ENCODE measurements at regions not wholly inside any gene's neighbourhood (a gene's known extent, or its start where the extent isn't known, plus 50 kb on each side); places are given as distances from the start of the nearest gene placed in this dataset.

DNA sequence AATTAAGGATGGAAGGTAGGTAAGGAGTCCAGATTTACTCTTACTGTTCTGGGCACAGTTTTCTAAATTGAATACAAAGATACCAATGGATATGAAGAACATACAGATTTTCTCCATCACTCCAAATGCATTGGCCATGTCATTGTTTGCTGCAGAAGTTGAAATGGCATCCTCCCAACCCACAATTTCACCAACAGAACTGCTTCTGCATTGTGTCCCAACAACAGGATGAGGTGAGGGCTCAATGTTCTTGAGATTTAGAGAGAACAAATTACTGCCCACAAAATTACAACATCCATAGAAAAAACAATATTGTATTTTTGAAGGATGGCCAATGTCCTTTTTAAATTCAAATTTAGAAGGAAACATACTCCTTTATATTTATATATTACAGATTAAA is 88.9 kb downstream of the NUDT12 start:
- H3K4me3 ChIP-seq (ENCODE audit: low read depth, low read length), result no peak overlapping the region
- TF ChIP-seq, protein P1, sequence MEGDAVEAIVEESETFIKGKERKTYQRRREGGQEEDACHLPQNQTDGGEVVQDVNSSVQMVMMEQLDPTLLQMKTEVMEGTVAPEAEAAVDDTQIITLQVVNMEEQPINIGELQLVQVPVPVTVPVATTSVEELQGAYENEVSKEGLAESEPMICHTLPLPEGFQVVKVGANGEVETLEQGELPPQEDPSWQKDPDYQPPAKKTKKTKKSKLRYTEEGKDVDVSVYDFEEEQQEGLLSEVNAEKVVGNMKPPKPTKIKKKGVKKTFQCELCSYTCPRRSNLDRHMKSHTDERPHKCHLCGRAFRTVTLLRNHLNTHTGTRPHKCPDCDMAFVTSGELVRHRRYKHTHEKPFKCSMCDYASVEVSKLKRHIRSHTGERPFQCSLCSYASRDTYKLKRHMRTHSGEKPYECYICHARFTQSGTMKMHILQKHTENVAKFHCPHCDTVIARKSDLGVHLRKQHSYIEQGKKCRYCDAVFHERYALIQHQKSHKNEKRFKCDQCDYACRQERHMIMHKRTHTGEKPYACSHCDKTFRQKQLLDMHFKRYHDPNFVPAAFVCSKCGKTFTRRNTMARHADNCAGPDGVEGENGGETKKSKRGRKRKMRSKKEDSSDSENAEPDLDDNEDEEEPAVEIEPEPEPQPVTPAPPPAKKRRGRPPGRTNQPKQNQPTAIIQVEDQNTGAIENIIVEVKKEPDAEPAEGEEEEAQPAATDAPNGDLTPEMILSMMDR (conservative IDR thresholded peaks at IDR 0.05; ENCODE audit: low read depth, low read length), result no peak
- no peak for DNase-seq (ENCODE audit: low read depth)

DNA sequence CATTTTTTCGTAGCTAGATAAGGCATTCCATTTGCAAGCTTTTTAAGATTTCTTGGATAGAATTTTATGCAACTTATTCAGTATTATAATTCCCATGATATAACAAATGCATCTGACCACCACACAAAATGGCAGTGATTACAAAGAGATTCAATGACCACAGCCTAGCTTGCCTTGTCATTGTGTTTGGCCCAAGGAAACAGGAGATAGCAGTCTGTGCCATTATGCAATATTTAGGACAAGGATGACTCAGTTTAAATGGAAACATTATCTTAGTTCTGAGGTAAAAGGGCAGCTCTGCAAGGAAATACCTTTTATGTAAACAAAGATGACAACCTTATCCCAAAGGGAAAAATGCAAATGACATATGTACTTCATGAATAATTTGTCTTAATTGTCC is 89.8 kb downstream of the NUDT12 start:
- TF ChIP-seq, protein P1 (conservative IDR thresholded peaks at IDR 0.05; ENCODE audit: low read depth, low read length), result no peak
- no peak overlapping the region for H3K4me3 ChIP-seq (ENCODE audit: low read depth, low read length)
- DNase-seq (ENCODE audit: low read depth), result no peak

DNA sequence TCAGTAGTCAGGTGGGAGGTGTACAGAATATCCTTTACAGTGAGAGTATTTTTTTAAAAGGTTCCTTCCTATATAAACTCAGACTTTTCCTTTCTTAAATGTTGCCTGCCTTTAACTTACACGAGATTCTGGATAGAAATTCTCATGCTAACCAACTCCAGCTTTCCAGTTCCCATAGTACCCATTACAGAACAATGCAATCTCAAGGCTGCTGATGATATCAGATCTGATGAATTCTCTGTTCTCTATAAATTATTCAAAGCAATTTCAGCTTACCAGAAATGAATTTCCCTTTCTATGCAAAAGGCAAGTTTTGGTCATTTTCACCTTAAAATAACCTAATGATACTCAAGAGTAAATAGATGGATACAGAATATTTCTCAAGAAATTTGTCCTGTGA is 90.3 kb downstream of the NUDT12 start:
- no peak overlapping the region for H3K4me3 ChIP-seq (ENCODE audit: low read depth, low read length)
- TF ChIP-seq, protein P1 (conservative IDR thresholded peaks at IDR 0.05; ENCODE audit: low read depth, low read length), result no peak
- no peak for DNase-seq (ENCODE audit: low read depth)

DNA sequence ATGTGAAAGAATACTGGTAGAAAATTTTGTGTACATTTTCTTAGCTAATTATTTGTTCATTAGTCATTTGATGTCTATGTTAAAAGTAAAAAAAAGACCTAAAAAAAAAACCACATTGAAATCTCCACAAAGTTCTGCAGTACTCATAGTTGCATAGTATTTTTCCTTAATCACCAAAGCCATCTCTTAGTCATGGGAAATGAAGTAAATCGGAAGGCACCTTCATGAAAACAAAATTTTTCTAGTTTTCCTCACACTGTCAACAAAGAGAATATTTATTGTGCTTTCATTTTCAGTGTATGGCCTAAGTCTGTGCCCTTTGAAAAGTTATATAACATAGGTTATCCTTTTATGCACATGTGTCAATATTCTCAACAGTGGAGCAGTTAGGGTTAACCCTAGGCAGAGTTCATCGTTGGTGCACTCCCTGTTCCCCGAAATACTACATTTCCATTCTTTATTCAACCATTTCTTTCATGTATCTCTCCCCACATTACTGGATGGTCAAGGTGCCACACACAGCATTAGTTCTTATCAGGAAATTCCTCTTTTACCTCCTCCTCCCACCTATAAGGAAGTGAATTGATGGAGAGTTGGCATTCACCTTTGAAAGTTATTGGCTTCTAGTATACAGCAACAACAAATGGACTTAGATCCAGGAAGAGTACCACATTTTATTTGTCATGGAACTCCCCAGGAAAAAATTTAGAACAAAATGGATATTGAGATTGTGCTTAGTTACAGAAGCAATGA is 93.1 kb downstream of the NUDT12 start:
- H3K4me3 ChIP-seq (ENCODE audit: low read depth, low read length), result no peak overlapping the region
- DNase-seq (ENCODE audit: low read depth), result no peak
- TF ChIP-seq, protein P1 (conservative IDR thresholded peaks at IDR 0.05; ENCODE audit: low read depth, low read length), result no peak

DNA sequence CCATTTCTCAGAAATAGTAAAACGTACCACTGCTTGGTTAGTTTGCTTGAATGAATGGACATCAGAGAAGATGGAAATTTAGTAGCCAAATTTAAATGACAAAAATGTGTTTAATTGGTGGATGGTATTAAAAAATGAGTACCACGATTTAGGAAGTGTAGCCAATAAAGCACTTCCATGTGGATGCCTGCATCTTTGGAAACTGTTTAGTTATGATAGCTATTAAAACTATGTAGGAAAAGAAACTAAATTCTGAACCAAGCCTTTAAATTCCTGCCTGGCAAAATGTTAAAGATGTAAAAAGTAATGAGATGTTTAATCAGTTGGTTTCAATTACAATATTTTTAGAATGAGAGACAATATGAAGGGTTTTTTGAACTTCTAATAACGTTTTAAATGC is 94.8 kb downstream of the NUDT12 start:
- H3K4me3 ChIP-seq (ENCODE audit: low read depth, low read length), result no peak overlapping the region
- no peak for DNase-seq (ENCODE audit: low read depth)
- TF ChIP-seq, protein P1 (conservative IDR thresholded peaks at IDR 0.05; ENCODE audit: low read depth, low read length), result no peak

DNA sequence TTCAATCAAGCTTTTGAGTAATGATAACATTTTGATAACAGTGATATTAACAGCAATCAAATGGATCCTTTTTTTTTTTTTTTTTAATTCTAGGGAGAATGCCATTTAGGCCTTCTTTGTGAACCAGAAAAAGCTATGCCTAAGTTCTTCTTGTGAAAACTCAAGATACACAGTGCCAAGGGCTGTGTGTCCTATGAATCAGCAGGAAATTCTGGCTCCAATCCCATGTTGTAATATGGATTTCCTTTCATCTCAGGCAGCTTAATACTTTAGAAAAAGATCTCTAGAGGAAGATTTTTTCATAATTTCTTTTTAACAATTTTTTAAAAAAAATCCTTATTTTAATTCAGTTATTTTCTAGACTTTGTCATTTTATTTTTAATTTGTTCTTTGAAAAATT is 96.1 kb downstream of the NUDT12 start:
- DNase-seq (ENCODE audit: low read depth), result no peak
- no peak overlapping the region for H3K4me3 ChIP-seq (ENCODE audit: low read depth, low read length)
- TF ChIP-seq, protein P1 (conservative IDR thresholded peaks at IDR 0.05; ENCODE audit: low read depth, low read length), result no peak

DNA sequence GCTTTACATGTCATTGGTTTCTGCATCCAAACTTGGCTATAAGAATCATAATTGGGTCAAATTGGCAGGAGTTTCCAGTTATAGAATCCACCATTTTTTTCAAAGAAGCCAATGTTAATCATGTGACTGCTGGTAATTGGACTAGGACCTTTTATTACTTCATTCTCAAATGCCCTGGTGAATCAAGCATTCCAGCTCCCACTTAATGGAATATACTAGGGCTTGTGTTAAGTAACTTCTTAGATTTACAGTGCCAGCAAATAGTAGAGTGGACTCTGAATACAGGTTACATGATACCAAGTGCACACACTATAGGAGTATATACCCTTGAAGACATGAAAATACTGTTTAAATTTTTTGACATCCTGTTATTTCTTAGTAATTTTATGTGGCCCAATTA is 96.7 kb downstream of the NUDT12 start:
- TF ChIP-seq, protein P1 (conservative IDR thresholded peaks at IDR 0.05; ENCODE audit: low read depth, low read length), result no peak
- H3K4me3 ChIP-seq (ENCODE audit: low read depth, low read length), result no peak overlapping the region
- DNase-seq (ENCODE audit: low read depth), result no peak
